ENCODE measurements at regions not wholly inside any gene's neighbourhood (a gene's known extent, or its start where the extent isn't known, plus 50 kb on each side); places are given as distances from the start of the nearest gene placed in this dataset.

GRCh38 chr6:167652701-167653095 lies 174.0 kb upstream of the AFDN start:
- H3K4me3 ChIP-seq (ENCODE audit: low read depth, low read length) = no peak overlapping the region
- no peak for TF ChIP-seq CTCF (IDR thresholded peaks at IDR 0.05; ENCODE audit: low read depth, low read length)
- TF ChIP-seq MAX (IDR thresholded peaks at IDR 0.05; ENCODE audit: low read depth, low read length) = no peak
- no peak for TF ChIP-seq POLR2A (IDR thresholded peaks at IDR 0.05; ENCODE audit: extremely low read depth, insufficient read length)
- TF ChIP-seq MYC (IDR thresholded peaks at IDR 0.05; ENCODE audit: low read depth, low read length) = no peak
- no peak for DNase-seq (ENCODE audit: low read depth)

DNA sequence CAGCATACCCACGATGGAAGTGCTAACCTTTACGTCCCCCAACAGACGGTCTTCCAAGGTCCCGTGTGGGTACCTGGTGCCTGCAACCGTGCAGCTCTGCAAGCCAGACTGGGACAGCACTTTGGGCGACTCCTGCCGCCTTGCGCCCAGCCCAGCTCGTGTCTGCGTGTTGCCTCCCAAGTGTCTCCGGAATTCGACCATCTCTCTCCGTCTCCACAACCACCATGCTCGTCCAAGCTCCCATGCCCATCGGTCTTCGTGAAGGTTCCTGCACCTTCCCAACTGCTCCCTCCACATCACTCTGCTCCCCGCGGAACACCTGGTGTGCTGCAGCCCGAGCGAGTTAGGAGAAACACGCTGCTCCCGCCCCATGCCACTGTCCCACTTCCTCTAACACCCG lies 173.2 kb upstream of the AFDN start:
- no peak for DNase-seq (ENCODE audit: low read depth)
- no peak overlapping the region for H3K4me3 ChIP-seq (ENCODE audit: low read depth, low read length)
- TF ChIP-seq MAX (IDR thresholded peaks at IDR 0.05; ENCODE audit: low read depth, low read length) (no peak), MYC (IDR thresholded peaks at IDR 0.05; ENCODE audit: low read depth, low read length) (no peak), POLR2A (IDR thresholded peaks at IDR 0.05; ENCODE audit: extremely low read depth, insufficient read length) (no peak), CTCF (IDR thresholded peaks at IDR 0.05; ENCODE audit: low read depth, low read length) (no peak)

GRCh38 chr6:167654389-167654788 lies 172.3 kb upstream of the AFDN start:
- DNase-seq (ENCODE audit: low read depth) = no peak
- no peak overlapping the region for H3K4me3 ChIP-seq (ENCODE audit: low read depth, low read length)
- no peak for TF ChIP-seq MAX (IDR thresholded peaks at IDR 0.05; ENCODE audit: low read depth, low read length)
- no peak for TF ChIP-seq MYC (IDR thresholded peaks at IDR 0.05; ENCODE audit: low read depth, low read length)
- TF ChIP-seq POLR2A (IDR thresholded peaks at IDR 0.05; ENCODE audit: extremely low read depth, insufficient read length) = no peak
- TF ChIP-seq CTCF (IDR thresholded peaks at IDR 0.05; ENCODE audit: low read depth, low read length) = no peak

DNA sequence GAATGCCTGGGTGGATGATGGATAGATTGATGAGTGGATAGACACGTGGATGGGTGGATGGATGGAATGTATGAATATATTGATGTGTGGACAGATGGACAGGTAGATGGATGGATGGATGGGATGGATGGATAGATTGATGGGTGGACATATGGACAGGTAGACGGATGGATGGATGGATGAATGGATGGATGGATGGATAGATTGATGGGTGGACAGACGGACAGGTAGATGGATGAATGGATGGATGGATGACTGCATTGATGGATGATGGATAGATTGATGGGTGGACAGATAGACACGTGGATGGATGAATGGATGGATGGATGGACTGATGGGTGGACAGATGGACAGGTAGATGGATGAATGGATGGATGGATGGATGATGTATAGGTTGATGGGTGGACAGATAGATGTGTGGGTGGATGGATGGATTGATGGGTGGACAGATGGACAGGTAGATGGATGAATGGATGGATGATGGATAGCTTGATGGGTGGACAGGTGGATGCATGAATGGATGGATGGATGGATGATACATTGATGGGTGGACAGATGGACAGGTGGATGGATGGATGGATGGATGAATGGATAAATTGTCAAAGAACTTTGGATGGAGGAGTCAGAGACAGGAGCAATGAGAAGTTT lies 171.4 kb upstream of the AFDN start:
- no peak for TF ChIP-seq MYC (IDR thresholded peaks at IDR 0.05; ENCODE audit: low read depth, low read length)
- TF ChIP-seq CTCF (IDR thresholded peaks at IDR 0.05; ENCODE audit: low read depth, low read length) = no peak
- TF ChIP-seq MAX (IDR thresholded peaks at IDR 0.05; ENCODE audit: low read depth, low read length) = no peak
- TF ChIP-seq POLR2A (IDR thresholded peaks at IDR 0.05; ENCODE audit: extremely low read depth, insufficient read length) = no peak
- DNase-seq (ENCODE audit: low read depth) = no peak
- no peak overlapping the region for H3K4me3 ChIP-seq (ENCODE audit: low read depth, low read length)

GRCh38 chr6:167658106-167658505 lies 168.6 kb upstream of the AFDN start:
- no peak for DNase-seq (ENCODE audit: low read depth)
- H3K4me3 ChIP-seq (ENCODE audit: low read depth, low read length) = no peak overlapping the region
- TF ChIP-seq POLR2A (IDR thresholded peaks at IDR 0.05; ENCODE audit: extremely low read depth, insufficient read length) = no peak
- no peak for TF ChIP-seq CTCF (IDR thresholded peaks at IDR 0.05; ENCODE audit: low read depth, low read length)
- no peak for TF ChIP-seq MYC (IDR thresholded peaks at IDR 0.05; ENCODE audit: low read depth, low read length)
- no peak for TF ChIP-seq MAX (IDR thresholded peaks at IDR 0.05; ENCODE audit: low read depth, low read length)
